SK-N-MC (cell line): ENCODE measurements at regions not wholly inside any gene's neighbourhood (a gene's known extent, or its start where the extent isn't known, plus 50 kb on each side); places are given as distances from the start of the nearest gene placed in this dataset.

Experiments used
- EZH2 ChIP-seq: fragments of 200-600 bp; sonication (generic); IDR thresholded peaks from one replicate; pipeline ENCODE4 v1.6.1; 2017; ENCODE audit warnings: antibody characterized with exemption
- FOXP2 ChIP-seq: optimal IDR thresholded peaks from 2 replicates; pipeline ENCODE3; 2011; ENCODE audit warnings: mild to moderate bottlenecking, moderate library complexity; ENCODE audit not compliant: insufficient read depth; ENCODE audit errors: extremely low read length, control extremely low read depth
- POLR2AphosphoS5 ChIP-seq: IDR thresholded peaks from 2 replicates; pipeline ENCODE4 v1.6.1; 2012; ENCODE audit warnings: mild to moderate bottlenecking, low read depth, low read length, borderline replicate concordance

DNA sequence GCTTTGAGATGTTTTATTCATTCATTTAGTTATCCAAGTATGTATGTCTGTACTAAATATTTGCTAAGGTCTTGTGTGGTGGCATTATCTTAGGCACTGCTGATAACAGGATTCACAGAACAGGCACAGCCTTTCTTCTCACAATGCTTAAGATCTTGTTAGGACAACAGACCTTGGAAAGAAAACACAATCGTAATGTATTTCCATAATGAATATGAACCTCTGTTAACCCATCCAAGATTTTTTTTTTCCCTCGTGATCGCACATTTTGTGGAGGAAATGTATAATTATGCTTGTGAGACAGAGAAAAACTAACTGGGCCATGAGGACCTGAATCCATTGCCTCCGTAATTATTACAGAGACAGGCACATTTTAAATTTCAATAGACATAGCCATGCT lies 121.9 kb downstream of the NPIPB5 start:
- no peak for TF ChIP-seq EZH2
- TF ChIP-seq POLR2AphosphoS5 = no peak
- no peak for TF ChIP-seq FOXP2
